Glutamatergic neuron (in vitro differentiated cells): ENCODE measurements at regions not wholly inside any gene's neighbourhood (a gene's known extent, or its start where the extent isn't known, plus 50 kb on each side); places are given as distances from the start of the nearest gene placed in this dataset.

Experiments used
- DNase-seq: peaks from one replicate; pipeline ENCODE4 v3.0.0; 2022
- H3K27ac Mint-ChIP-seq: one replicate; pipeline ENCODE4 v1.8.0; 2020; ENCODE audit warnings: mild to moderate bottlenecking, mixed read lengths, inconsistent platforms; ENCODE audit not compliant: unreplicated experiment
- H3K27me3 Mint-ChIP-seq: one replicate; pipeline ENCODE4 v1.8.0; 2020; ENCODE audit warnings: mild to moderate bottlenecking, moderate library complexity, mixed read lengths, inconsistent platforms; ENCODE audit not compliant: unreplicated experiment
- H3K36me3 Mint-ChIP-seq: one replicate; pipeline ENCODE4 v1.8.0; 2020; ENCODE audit warnings: mild to moderate bottlenecking, mixed read lengths, inconsistent platforms; ENCODE audit not compliant: unreplicated experiment
- H3K4me1 Mint-ChIP-seq: one replicate; pipeline ENCODE4 v1.8.0; 2020; ENCODE audit warnings: mild to moderate bottlenecking, low read depth, mixed read lengths, inconsistent platforms; ENCODE audit not compliant: unreplicated experiment
- H3K4me3 Mint-ChIP-seq: one replicate; pipeline ENCODE4 v1.8.0; 2020; ENCODE audit warnings: mild to moderate bottlenecking, mixed read lengths, inconsistent platforms; ENCODE audit not compliant: unreplicated experiment
- H3K9me3 Mint-ChIP-seq: one replicate; pipeline ENCODE4 v1.8.0; 2020; ENCODE audit warnings: mild to moderate bottlenecking, moderate library complexity, mixed read lengths, inconsistent platforms; ENCODE audit not compliant: unreplicated experiment
- CTCF ChIP-seq: fragments of 200-600 bp; sonication (generic); IDR thresholded peaks from one replicate; pipeline ENCODE4 v1.5.0; 2021; ENCODE audit not compliant: partially characterized antibody, unreplicated experiment

GRCh38 chr12:93195511-93195910 lies 182.2 kb upstream of the NUDT4 start:
- Mint-ChIP-seq H3K9me3 (no peaks in the 10 kb centered on the region), H3K27ac (no peak overlapping the region), H3K36me3 (no peaks in the 10 kb centered on the region), H3K27me3 (peaks cover 3% of the 10 kb centered on the region), H3K4me1 (no peaks in the 10 kb centered on the region), H3K4me3 (no peak overlapping the region)
- no peak for DNase-seq
- no peak for TF ChIP-seq CTCF

DNA sequence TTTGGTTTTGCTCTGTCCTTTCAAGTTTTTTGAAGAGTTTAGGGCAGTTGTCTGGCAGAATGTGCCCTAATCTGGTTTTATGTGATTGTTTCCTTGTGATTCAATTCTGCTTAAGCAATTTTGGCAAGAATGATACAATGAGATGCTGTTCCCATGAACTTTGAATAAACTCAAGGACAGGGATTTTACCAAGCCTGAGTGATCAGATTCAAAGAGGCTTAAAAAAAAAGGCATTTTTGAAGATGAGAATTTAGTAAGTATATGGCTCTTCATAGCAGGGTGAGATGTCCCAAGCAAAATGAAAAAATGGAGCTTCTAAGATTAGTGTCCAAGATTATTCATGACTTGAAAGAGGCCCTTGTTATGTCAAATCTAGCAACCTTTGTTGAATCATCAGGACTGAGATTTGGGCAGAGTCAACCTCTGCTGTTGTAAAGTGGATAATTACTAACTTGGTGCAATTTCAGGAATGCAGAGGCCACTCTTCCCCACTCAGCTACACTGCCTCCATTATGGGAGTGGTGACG lies 180.6 kb upstream of the NUDT4 start:
- Mint-ChIP-seq H3K9me3 (peaks cover 1% of the 10 kb centered on the region), H3K27ac (no peak overlapping the region), H3K4me1 (no peaks in the 10 kb centered on the region), H3K36me3 (no peaks in the 10 kb centered on the region), H3K27me3 (peaks cover 3% of the 10 kb centered on the region), H3K4me3 (no peak overlapping the region)
- no peak for TF ChIP-seq CTCF
- no peak for DNase-seq

- no peak overlapping the region for H3K27ac Mint-ChIP-seq
- no peaks in the 10 kb centered on the region for H3K36me3 Mint-ChIP-seq
- H3K9me3 Mint-ChIP-seq: peaks cover 1% of the 10 kb centered on the region
- DNase-seq: no peak
- peaks cover 3% of the 10 kb centered on the region for H3K27me3 Mint-ChIP-seq
- no peak for TF ChIP-seq CTCF
- H3K4me3 Mint-ChIP-seq: no peak overlapping the region
- no peaks in the 10 kb centered on the region for H3K4me1 Mint-ChIP-seq
Measured at GRCh38 chr12:93198086-93198485, 179.6 kb upstream of the NUDT4 start.

DNA sequence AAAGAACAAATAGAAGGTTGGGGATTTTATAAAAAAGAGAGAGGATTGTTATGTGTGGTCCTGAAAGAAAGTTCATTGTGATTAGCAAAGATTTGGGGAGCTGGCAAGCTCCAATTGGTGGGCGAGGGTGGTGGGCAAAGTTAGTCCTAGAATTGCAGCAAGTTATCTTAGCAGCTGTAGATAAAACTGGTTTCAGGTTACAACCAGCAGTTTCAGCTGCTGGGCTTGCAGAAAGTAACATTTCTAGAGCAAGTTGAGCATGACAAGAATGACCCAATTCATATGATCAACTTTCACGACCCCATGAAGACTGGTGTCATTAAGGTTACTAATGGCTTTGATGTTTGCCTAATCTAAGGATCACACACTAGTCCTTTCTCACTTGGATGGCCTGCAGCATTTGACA lies 177.9 kb upstream of the NUDT4 start:
- no peaks in the 10 kb centered on the region for H3K36me3 Mint-ChIP-seq
- no peak overlapping the region for H3K4me3 Mint-ChIP-seq
- H3K27ac Mint-ChIP-seq: no peak overlapping the region
- DNase-seq: no peak
- peaks cover 3% of the 10 kb centered on the region for H3K27me3 Mint-ChIP-seq
- peaks cover 1% of the 10 kb centered on the region for H3K9me3 Mint-ChIP-seq
- TF ChIP-seq CTCF: no peak
- no peaks in the 10 kb centered on the region for H3K4me1 Mint-ChIP-seq

DNA sequence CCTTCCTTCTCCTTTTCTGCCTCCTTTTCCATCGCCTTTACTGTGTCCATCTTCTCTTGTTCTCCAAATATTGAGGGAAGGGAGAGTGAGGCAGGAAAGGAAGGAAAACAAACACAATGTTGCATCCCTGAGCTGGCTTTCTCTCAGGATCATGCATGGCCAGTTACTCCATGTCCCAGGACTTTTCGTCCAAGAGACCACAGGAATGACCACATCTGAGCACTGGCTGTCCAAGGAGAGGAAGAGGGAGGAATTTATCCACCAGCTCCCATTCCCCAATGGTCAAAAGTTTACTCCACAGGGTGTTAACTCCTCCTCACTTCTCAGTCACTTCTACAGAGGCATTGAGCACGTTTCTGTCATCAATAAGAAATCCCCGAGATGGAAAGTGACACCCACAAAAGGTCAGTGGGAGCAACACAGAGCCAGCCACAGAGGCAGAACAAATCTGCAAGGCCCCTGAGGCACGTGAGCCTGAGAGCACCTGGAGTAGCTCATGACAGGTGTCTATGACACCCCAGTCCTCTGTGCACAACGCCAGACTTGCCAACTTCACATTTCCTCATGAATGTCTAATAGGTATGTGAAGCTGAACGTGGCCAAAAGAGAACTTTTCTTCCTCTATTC lies 177.3 kb upstream of the NUDT4 start:
- DNase-seq: no peak

More for the DNA sequence above, 177.3 kb upstream of the NUDT4 start:
- H3K9me3 Mint-ChIP-seq: peaks cover 1% of the 10 kb centered on the region
- H3K4me1 Mint-ChIP-seq: no peaks in the 10 kb centered on the region
- no peak overlapping the region for H3K27ac Mint-ChIP-seq
- no peak for TF ChIP-seq CTCF
- H3K27me3 Mint-ChIP-seq: peaks cover 3% of the 10 kb centered on the region
- H3K36me3 Mint-ChIP-seq: no peaks in the 10 kb centered on the region
- H3K4me3 Mint-ChIP-seq: no peak overlapping the region
